Suprapubic skin (tissue), 4 donors: ENCODE measurements at regions not wholly inside any gene's neighbourhood (a gene's known extent, or its start where the extent isn't known, plus 50 kb on each side); places are given as distances from the start of the nearest gene placed in this dataset.

Experiments
- DNase-seq, 2 donors: peaks; one replicate each; pipeline ENCODE4 v3.0.0-alpha.2; 2019; ENCODE audit warnings: low spot score in 2 of 2
- H3K27ac ChIP-seq: fragments of 200-600 bp; sonication (generic); one replicate; pipeline ENCODE4 v1.5.1; 2019
- H3K27me3 ChIP-seq: fragments of 200-600 bp; sonication (generic); one replicate; pipeline ENCODE4 v1.5.1; 2019
- H3K36me3 ChIP-seq: fragments of 200-600 bp; sonication (generic); one replicate; pipeline ENCODE4 v1.5.1; 2019
- H3K4me1 ChIP-seq: fragments of 200-600 bp; sonication (generic); one replicate; pipeline ENCODE4 v1.5.1; 2019
- H3K4me3 ChIP-seq: fragments of 200-600 bp; sonication (generic); one replicate; pipeline ENCODE4 v1.5.1; 2019; ENCODE audit warnings: mild to moderate bottlenecking
- H3K9me3 ChIP-seq: fragments of 200-600 bp; sonication (generic); one replicate; pipeline ENCODE4 v1.5.1; 2019
- CTCF ChIP-seq, 2 donors: fragments of 200-600 bp in 1 of 2; fragments of 450-650 bp in 1 of 2; sonication (generic) in 1 of 2; IDR thresholded peaks; one replicate each; pipeline ENCODE4 v1.5.1; 2016 to 2019; ENCODE audit warnings: antibody characterized with exemption in 2 of 2, mild to moderate bottlenecking in 1 of 2, moderate library complexity in 1 of 2
- EP300 ChIP-seq: sonication (generic); formaldehyde crosslinking; IDR thresholded peaks from one replicate; pipeline ENCODE4 v1.6.1; 2017; ENCODE audit warnings: antibody characterized with exemption
- POLR2A ChIP-seq, 2 donors: fragments of 450-650 bp; IDR thresholded peaks; one replicate each; pipeline ENCODE4 v1.6.1; 2017; ENCODE audit warnings: antibody characterized with exemption in 2 of 2, mild to moderate bottlenecking in 2 of 2, moderate library complexity in 2 of 2
- POLR2AphosphoS5 ChIP-seq, 3 donors: sonication (generic); formaldehyde crosslinking; IDR thresholded peaks; one replicate each; pipeline ENCODE4 v1.6.1; 2017; ENCODE audit warnings: antibody characterized with exemption in 3 of 3
- WGBS: methylation state at CpG from one replicate; pipeline ENCODE4 v1.1.5; 2018; 5-methylcytosine and 5-hydroxymethylcytosine counted together

DNA sequence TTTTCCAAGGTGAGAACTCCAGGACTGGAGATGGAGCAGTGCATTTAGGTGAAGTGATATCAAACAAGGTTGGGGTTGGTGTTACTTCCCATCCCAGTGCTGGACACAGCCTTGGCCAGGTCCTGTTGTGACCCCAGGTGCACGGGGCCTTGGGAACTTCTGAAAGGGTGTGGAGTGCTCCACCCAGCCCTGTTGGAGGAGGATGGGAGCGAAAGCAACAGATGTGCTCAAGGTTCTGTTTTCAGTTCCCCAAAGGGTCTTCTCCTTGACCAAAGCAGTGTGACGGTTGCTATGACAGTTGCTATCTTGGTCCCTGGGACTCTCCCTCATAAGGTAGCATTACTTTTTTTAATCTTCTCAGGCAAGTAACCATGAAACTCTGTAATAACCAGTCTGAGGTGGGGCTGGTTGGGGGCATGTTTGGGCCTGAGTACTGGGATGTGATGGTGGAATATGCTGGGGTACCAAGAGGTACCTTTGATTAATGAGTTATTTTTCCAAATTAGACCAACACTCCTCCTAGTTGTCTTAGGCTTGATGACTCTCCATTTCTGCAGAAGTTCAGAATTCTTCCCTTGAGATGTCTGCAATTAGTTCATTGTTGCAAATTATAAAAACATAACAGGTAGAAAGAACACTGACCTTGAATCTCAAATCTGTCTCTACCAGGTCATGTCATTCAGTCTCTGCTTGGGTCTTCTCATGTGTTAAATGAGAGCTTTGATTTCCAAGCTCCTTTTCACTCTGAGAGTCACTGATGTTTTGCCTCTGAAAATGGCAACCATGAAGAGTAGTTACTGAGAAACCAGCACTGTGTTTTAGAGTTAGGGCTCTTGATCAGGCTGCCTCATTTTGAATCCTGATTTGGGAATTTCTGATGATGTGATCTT lies 154.5 kb downstream of the RPIA start:
- H3K27me3 ChIP-seq: peaks cover 9% of the 10 kb centered on the region
- H3K36me3 ChIP-seq: no peaks in the 10 kb centered on the region
- TF ChIP-seq POLR2A (IDR thresholded peaks at IDR 0.05) (no peak), CTCF (IDR thresholded peaks at IDR 0.05) (no peak), POLR2AphosphoS5 (IDR thresholded peaks at IDR 0.05) (no peak), EP300 (no peak)
- H3K4me1 ChIP-seq: no peaks in the 10 kb centered on the region
- no peak overlapping the region for H3K4me3 ChIP-seq
- DNase-seq: no peak
- H3K27ac ChIP-seq: no peak overlapping the region
- H3K9me3 ChIP-seq: no peaks in the 10 kb centered on the region
- 85% methylated on average over 3 of the region's 3 CpGs for WGBS

DNA sequence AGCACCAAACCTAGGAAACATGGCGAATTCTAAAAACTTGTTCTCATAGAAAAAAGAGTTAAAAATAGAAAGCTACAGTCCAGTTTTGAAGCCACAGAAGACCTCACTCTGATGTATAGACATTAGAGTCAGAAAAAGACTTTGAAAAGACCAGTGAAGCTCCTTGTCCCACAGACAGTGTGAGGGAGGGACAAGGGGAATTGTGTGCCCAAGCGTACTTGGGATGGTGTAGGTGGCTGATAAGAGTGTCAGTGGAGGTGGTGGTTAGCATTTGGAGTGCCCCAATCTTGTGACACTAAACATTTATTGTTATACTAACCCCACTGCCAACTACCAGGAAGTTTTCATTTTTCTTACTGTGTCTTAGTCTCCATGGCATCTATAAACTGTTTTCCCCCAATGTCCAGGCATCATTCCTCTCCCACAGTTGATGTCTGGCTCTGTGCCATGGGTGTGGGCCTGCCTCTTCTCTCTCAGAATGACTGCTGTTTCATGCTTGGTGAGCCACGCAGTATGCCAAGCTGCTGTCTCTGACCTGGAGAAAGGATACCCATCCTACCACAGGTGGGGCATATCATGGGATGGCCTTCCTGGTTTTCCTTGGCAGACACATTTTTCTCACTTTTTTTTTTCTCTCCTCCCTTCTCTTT lies 161.4 kb downstream of the RPIA start:
- peaks cover 5% of the 10 kb centered on the region for H3K27me3 ChIP-seq
- H3K27ac ChIP-seq: no peak overlapping the region
- no peak overlapping the region for H3K4me3 ChIP-seq
- no peaks in the 10 kb centered on the region for H3K9me3 ChIP-seq
- H3K36me3 ChIP-seq: no peaks in the 10 kb centered on the region
- TF ChIP-seq POLR2A (IDR thresholded peaks at IDR 0.05): no peak
- no peak for TF ChIP-seq EP300
- TF ChIP-seq CTCF (IDR thresholded peaks at IDR 0.05): no peak
- TF ChIP-seq POLR2AphosphoS5 (IDR thresholded peaks at IDR 0.05): no peak
- no peaks in the 10 kb centered on the region for H3K4me1 ChIP-seq
- 65% methylated on average over 3 of the region's 3 CpGs for WGBS
- no peak for DNase-seq

GRCh38 chr2:88853403-88853790 lies 161.9 kb downstream of the RPIA start:
- H3K27ac ChIP-seq: no peak overlapping the region
- H3K27me3 ChIP-seq: peaks cover 5% of the 10 kb centered on the region
- H3K36me3 ChIP-seq: no peaks in the 10 kb centered on the region
- no peaks in the 10 kb centered on the region for H3K4me1 ChIP-seq
- no peaks in the 10 kb centered on the region for H3K9me3 ChIP-seq
- WGBS: 52% methylated on average over 2 of the region's 2 CpGs
- H3K4me3 ChIP-seq: no peak overlapping the region
- TF ChIP-seq POLR2AphosphoS5 (IDR thresholded peaks at IDR 0.05) (no peak), POLR2A (IDR thresholded peaks at IDR 0.05) (no peak), CTCF (IDR thresholded peaks at IDR 0.05) (no peak), EP300 (no peak)
- no peak for DNase-seq

- H3K36me3 ChIP-seq: no peaks in the 10 kb centered on the region
- no peaks in the 10 kb centered on the region for H3K4me1 ChIP-seq
- no peak overlapping the region for H3K4me3 ChIP-seq
- 83% methylated on average over 2 of the region's 2 CpGs for WGBS
- TF ChIP-seq EP300: no peak
- no peak for TF ChIP-seq POLR2AphosphoS5 (IDR thresholded peaks at IDR 0.05)
- TF ChIP-seq CTCF (IDR thresholded peaks at IDR 0.05): no peak
- TF ChIP-seq POLR2A (IDR thresholded peaks at IDR 0.05): no peak
- H3K27me3 ChIP-seq: peaks cover 5% of the 10 kb centered on the region
- H3K9me3 ChIP-seq: no peaks in the 10 kb centered on the region
- no peak for DNase-seq
- H3K27ac ChIP-seq: no peak overlapping the region
These were observed 163.1 kb downstream of the RPIA start for GRCh38 chr2:88854528-88854927.
